Cardiac septum (tissue), 1 donor: ENCODE measurements at regions not wholly inside any gene's neighbourhood (a gene's known extent, or its start where the extent isn't known, plus 50 kb on each side); places are given as distances from the start of the nearest gene placed in this dataset.

Source experiments
- DNase-seq: peaks from one replicate; pipeline ENCODE4 v3.0.0-alpha.2; 2020; ENCODE audit warnings: low spot score
- intact Hi-C: fragments of 100-400 bp; cut with DNase I; formaldehyde crosslinking; loops from one replicate; pipeline ENCODE4 v1.14.0; 2022
- donor health status: DM: no; HTN: no; CAD: no.

GRCh38 chr9:26057050-26057449 is 378.8 kb upstream of the TUSC1 start:
- no peak for DNase-seq
- intact Hi-C loops, result no loop called here

GRCh38 chr9:26054600-26055520 is 376.6 kb upstream of the TUSC1 start:
- intact Hi-C loops, result no loop called here
- no peak for DNase-seq

- intact Hi-C loops, result no loop called here
- DNase-seq, result no peak
Measured at GRCh38 chr9:26053954-26054353, 375.7 kb upstream of the TUSC1 start.

GRCh38 chr9:26043431-26043830 is 365.2 kb upstream of the TUSC1 start:
- DNase-seq, result no peak
- intact Hi-C loops, result no loop called here

- intact Hi-C loops, result no loop called here
Measured at GRCh38 chr9:26034786-26035185, 356.5 kb upstream of the TUSC1 start.

GRCh38 chr9:26033336-26033735 is 355.1 kb upstream of the TUSC1 start:
- intact Hi-C loops, result no loop called here
- DNase-seq, result no peak

More at GRCh38 chr9:26034786-26035185, 356.5 kb upstream of the TUSC1 start:
- DNase-seq, result no peak

- no peak for DNase-seq
- intact Hi-C loops, result no loop called here
Measured at GRCh38 chr9:26026423-26027100, 348.3 kb upstream of the TUSC1 start.

- intact Hi-C loops, result no loop called here
- DNase-seq, result no peak
Measured at GRCh38 chr9:26013199-26013598, 335.0 kb upstream of the TUSC1 start.

- DNase-seq, result no peak
- intact Hi-C loops, result no loop called here
Measured at GRCh38 chr9:26012797-26013196, 334.6 kb upstream of the TUSC1 start.

GRCh38 chr9:25994605-25995004 is 316.4 kb upstream of the TUSC1 start:
- intact Hi-C loops, result no loop called here
- DNase-seq, result no peak

GRCh38 chr9:25990376-25990775 is 312.1 kb upstream of the TUSC1 start:
- intact Hi-C loops, result no loop called here

GRCh38 chr9:25975667-25976066 is 297.4 kb upstream of the TUSC1 start:
- DNase-seq, result no peak
- intact Hi-C loops, result no loop called here

More at GRCh38 chr9:25990376-25990775, 312.1 kb upstream of the TUSC1 start:
- no peak for DNase-seq

GRCh38 chr9:25964239-25964638 is 286.0 kb upstream of the TUSC1 start:
- intact Hi-C loops, result loop anchor here (10.0 kb wide), 1 partner anchor 361 kb away; no protein-coding TSS in a partner anchor
- no peak for DNase-seq

GRCh38 chr9:25960178-25960577 is 281.9 kb upstream of the TUSC1 start:
- DNase-seq, result no peak
- intact Hi-C loops, result loop anchor here (10.0 kb wide), 1 partner anchor 365 kb away; no protein-coding TSS in a partner anchor

- intact Hi-C loops, result no loop called here
- no peak for DNase-seq
Measured at GRCh38 chr9:25954209-25954608, 276.0 kb upstream of the TUSC1 start.

- DNase-seq, result no peak
- intact Hi-C loops, result no loop called here
Measured at GRCh38 chr9:25948182-25948581, 269.9 kb upstream of the TUSC1 start.

GRCh38 chr9:25939126-25939525 is 260.9 kb upstream of the TUSC1 start:
- intact Hi-C loops, result no loop called here
- no peak for DNase-seq

- DNase-seq, result no peak
- intact Hi-C loops, result no loop called here
Measured at GRCh38 chr9:25936031-25936430, 257.8 kb upstream of the TUSC1 start.

- DNase-seq, result no peak
- intact Hi-C loops, result no loop called here
Measured at GRCh38 chr9:25935188-25935587, 256.9 kb upstream of the TUSC1 start.

GRCh38 chr9:25918761-25919160 is 240.5 kb upstream of the TUSC1 start:
- intact Hi-C loops, result no loop called here
- no peak for DNase-seq
